ENCODE measurements at regions not wholly inside any gene's neighbourhood (a gene's known extent, or its start where the extent isn't known, plus 50 kb on each side); places are given as distances from the start of the nearest gene placed in this dataset.

- H3K4me1 Mint-ChIP-seq, result no peaks in the 10 kb centered on the region
- no peak overlapping the region for H3K27ac Mint-ChIP-seq
- H3K9me3 Mint-ChIP-seq, result no peaks in the 10 kb centered on the region
- Histone ChIP-seq H3K27me3 (ENCODE audit: control insufficient read depth, insufficient read depth, low read length, poor library complexity, severe bottlenecking) (no peaks in the 10 kb centered on the region), H3K27ac (ENCODE audit: low read depth, low read length) (no peak overlapping the region), H3K36me3 (ENCODE audit: control insufficient read depth, insufficient read depth, low read length) (no peaks in the 10 kb centered on the region), H3K4me3 (ENCODE audit: low read length) (no peak overlapping the region), H3K9ac (ENCODE audit: extremely low read depth, low read length, poor library complexity, severe bottlenecking) (no peak overlapping the region), H3K9me3 (ENCODE audit: control insufficient read depth, low read length) (no peaks in the 10 kb centered on the region), H3K4me1 (ENCODE audit: control insufficient read depth, insufficient read depth, low read length) (no peaks in the 10 kb centered on the region)
- H3K27me3 Mint-ChIP-seq (ENCODE audit: insufficient read depth), result no peaks in the 10 kb centered on the region
- H3K36me3 Mint-ChIP-seq (ENCODE audit: low read depth), result no peaks in the 10 kb centered on the region
- no peak for DNase-seq
- H3K4me3 Mint-ChIP-seq, result no peak overlapping the region
- TF ChIP-seq, protein P1, sequence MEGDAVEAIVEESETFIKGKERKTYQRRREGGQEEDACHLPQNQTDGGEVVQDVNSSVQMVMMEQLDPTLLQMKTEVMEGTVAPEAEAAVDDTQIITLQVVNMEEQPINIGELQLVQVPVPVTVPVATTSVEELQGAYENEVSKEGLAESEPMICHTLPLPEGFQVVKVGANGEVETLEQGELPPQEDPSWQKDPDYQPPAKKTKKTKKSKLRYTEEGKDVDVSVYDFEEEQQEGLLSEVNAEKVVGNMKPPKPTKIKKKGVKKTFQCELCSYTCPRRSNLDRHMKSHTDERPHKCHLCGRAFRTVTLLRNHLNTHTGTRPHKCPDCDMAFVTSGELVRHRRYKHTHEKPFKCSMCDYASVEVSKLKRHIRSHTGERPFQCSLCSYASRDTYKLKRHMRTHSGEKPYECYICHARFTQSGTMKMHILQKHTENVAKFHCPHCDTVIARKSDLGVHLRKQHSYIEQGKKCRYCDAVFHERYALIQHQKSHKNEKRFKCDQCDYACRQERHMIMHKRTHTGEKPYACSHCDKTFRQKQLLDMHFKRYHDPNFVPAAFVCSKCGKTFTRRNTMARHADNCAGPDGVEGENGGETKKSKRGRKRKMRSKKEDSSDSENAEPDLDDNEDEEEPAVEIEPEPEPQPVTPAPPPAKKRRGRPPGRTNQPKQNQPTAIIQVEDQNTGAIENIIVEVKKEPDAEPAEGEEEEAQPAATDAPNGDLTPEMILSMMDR (conservative IDR thresholded peaks at IDR 0.05), result no peak
Measured at GRCh38 chr7:9280088-9280487, 846.7 kb downstream of the NXPH1 start.

- no peak overlapping the region for H3K9ac ChIP-seq (ENCODE audit: extremely low read depth, low read length, poor library complexity, severe bottlenecking)
- 84 to 92% methylated on average over 1 to 2 of the region's 2 CpGs for WGBS, 2 experiments (ENCODE audit: insufficient coverage in 1 of 2, insufficient read length in 1 of 2)
- H3K4me3 Mint-ChIP-seq, result no peak overlapping the region
Measured at GRCh38 chr7:9283246-9283645, 849.8 kb downstream of the NXPH1 start.

DNA sequence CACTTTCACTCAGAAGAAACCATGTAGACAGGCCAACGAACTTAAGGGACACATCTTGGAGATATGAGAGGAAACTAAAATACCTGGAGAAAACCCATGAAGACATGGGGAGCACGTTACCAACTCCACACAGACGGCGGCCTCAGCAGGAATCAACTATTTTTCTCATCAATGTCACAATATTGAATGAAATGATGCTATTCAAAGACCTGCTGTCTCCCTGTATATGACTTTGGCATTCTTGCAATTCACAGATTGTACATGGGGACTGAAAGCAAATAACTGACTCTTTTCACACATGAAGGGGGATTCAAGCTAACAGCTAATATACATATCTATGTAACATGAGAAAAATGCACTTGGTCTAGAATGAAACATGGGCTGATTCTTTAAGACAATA is 869.0 kb downstream of the NXPH1 start:
- Histone ChIP-seq H3K36me3 (ENCODE audit: control insufficient read depth, insufficient read depth, low read length) (no peaks in the 10 kb centered on the region), H3K9ac (ENCODE audit: extremely low read depth, low read length, poor library complexity, severe bottlenecking) (no peak overlapping the region), H3K27ac (ENCODE audit: low read depth, low read length) (no peak overlapping the region), H3K9me3 (ENCODE audit: control insufficient read depth, low read length) (no peaks in the 10 kb centered on the region), H3K4me3 (ENCODE audit: low read length) (no peak overlapping the region), H3K27me3 (ENCODE audit: control insufficient read depth, insufficient read depth, low read length, poor library complexity, severe bottlenecking) (no peaks in the 10 kb centered on the region), H3K4me1 (ENCODE audit: control insufficient read depth, insufficient read depth, low read length) (no peaks in the 10 kb centered on the region)
- H3K27me3 Mint-ChIP-seq (ENCODE audit: insufficient read depth), result no peaks in the 10 kb centered on the region
- H3K36me3 Mint-ChIP-seq (ENCODE audit: low read depth), result no peaks in the 10 kb centered on the region
- H3K27ac Mint-ChIP-seq, result no peak overlapping the region
- TF ChIP-seq, protein P1 (conservative IDR thresholded peaks at IDR 0.05), result no peak
- WGBS, 2 experiments (ENCODE audit: insufficient coverage in 1 of 2, insufficient read length in 1 of 2), result 86 to 90% methylated on average over 3 to 4 of the region's 4 CpGs
- H3K4me3 Mint-ChIP-seq, result no peak overlapping the region
- H3K4me1 Mint-ChIP-seq, result no peaks in the 10 kb centered on the region
- DNase-seq, result no peak
- no peaks in the 10 kb centered on the region for H3K9me3 Mint-ChIP-seq

More at GRCh38 chr7:9283246-9283645, 849.8 kb downstream of the NXPH1 start:
- no peaks in the 10 kb centered on the region for H3K36me3 ChIP-seq (ENCODE audit: control insufficient read depth, insufficient read depth, low read length)
- H3K27me3 Mint-ChIP-seq (ENCODE audit: insufficient read depth), result no peaks in the 10 kb centered on the region
- H3K36me3 Mint-ChIP-seq (ENCODE audit: low read depth), result no peaks in the 10 kb centered on the region
- no peak for DNase-seq
- TF ChIP-seq, protein P1 (conservative IDR thresholded peaks at IDR 0.05), result no peak
- H3K27ac Mint-ChIP-seq, result no peak overlapping the region
- H3K9me3 Mint-ChIP-seq, result no peaks in the 10 kb centered on the region
- H3K27me3 ChIP-seq (ENCODE audit: control insufficient read depth, insufficient read depth, low read length, poor library complexity, severe bottlenecking), result no peaks in the 10 kb centered on the region
- H3K9me3 ChIP-seq (ENCODE audit: control insufficient read depth, low read length), result no peaks in the 10 kb centered on the region
- no peak overlapping the region for H3K27ac ChIP-seq (ENCODE audit: low read depth, low read length)
- no peaks in the 10 kb centered on the region for H3K4me1 Mint-ChIP-seq
- no peaks in the 10 kb centered on the region for H3K4me1 ChIP-seq (ENCODE audit: control insufficient read depth, insufficient read depth, low read length)
- no peak overlapping the region for H3K4me3 ChIP-seq (ENCODE audit: low read length)
